ENCODE measurements at regions not wholly inside any gene's neighbourhood (a gene's known extent, or its start where the extent isn't known, plus 50 kb on each side); places are given as distances from the start of the nearest gene placed in this dataset.
"Not testable (repeated sequence)": the region's sequence is repeated elsewhere in the genome, so short reads cannot be mapped to it uniquely, and the experiment has no call there.

GRCh38 chr12:65694130-65694529 lies 130.2 kb upstream of the HMGA2 start:
- DNase-seq, result no peak

- no peak for DNase-seq
Measured at GRCh38 chr12:65695113-65695865, 129.0 kb upstream of the HMGA2 start.

- DNase-seq, result no peak
Measured at GRCh38 chr12:65696227-65696626, 128.1 kb upstream of the HMGA2 start.

GRCh38 chr12:65699251-65699650 lies 125.0 kb upstream of the HMGA2 start:
- DNase-seq, result no peak

GRCh38 chr12:65703176-65703575 lies 121.1 kb upstream of the HMGA2 start:
- DNase-seq, result no peak

GRCh38 chr12:65705380-65705876 lies 118.9 kb upstream of the HMGA2 start:
- DNase-seq, result no peak

- DNase-seq, result no peak
Measured at GRCh38 chr12:65707051-65707450, 117.2 kb upstream of the HMGA2 start.

GRCh38 chr12:65712260-65713004 lies 111.9 kb upstream of the HMGA2 start:
- DNase-seq, result no peak

GRCh38 chr12:65715961-65716360 lies 108.3 kb upstream of the HMGA2 start:
- no peak for DNase-seq

- DNase-seq, result no peak
Measured at GRCh38 chr12:65720136-65721130, 103.8 kb upstream of the HMGA2 start.

GRCh38 chr12:65721541-65722190 lies 102.6 kb upstream of the HMGA2 start:
- no peak for DNase-seq

GRCh38 chr12:65725376-65725775 lies 98.9 kb upstream of the HMGA2 start:
- DNase-seq, result no peak

- DNase-seq, result no peak
Measured at GRCh38 chr12:65728455-65728847, 95.8 kb upstream of the HMGA2 start.

GRCh38 chr12:65728848-65729793 lies 95.2 kb upstream of the HMGA2 start:
- no peak for DNase-seq

GRCh38 chr12:65731771-65732170 lies 92.5 kb upstream of the HMGA2 start:
- DNase-seq, result no peak

- DNase-seq, result not testable (repeated sequence)
Measured at GRCh38 chr12:65733643-65734042, 90.6 kb upstream of the HMGA2 start.

- DNase-seq, result no peak
Measured at GRCh38 chr12:65734226-65734625, 90.1 kb upstream of the HMGA2 start.

- no peak for DNase-seq
Measured at GRCh38 chr12:65739606-65740005, 84.7 kb upstream of the HMGA2 start.

- DNase-seq, result no peak
Measured at GRCh38 chr12:65740506-65740872, 83.8 kb upstream of the HMGA2 start.

- no peak for DNase-seq
Measured at GRCh38 chr12:65740873-65741600, 83.2 kb upstream of the HMGA2 start.

- DNase-seq, result no peak
Measured at GRCh38 chr12:65741656-65742017, 82.6 kb upstream of the HMGA2 start.

Measured in NCI-H1092 treated with DMSO at 0.1 percent for 48 hours (cell line).